ENCODE measurements at regions not wholly inside any gene's neighbourhood (a gene's known extent, or its start where the extent isn't known, plus 50 kb on each side); places are given as distances from the start of the nearest gene placed in this dataset.

- H3K4me3 ChIP-seq (ENCODE audit: low read depth, low read length), result no peak overlapping the region
- no peak for TF ChIP-seq CTCF (IDR thresholded peaks at IDR 0.05; ENCODE audit: control insufficient read depth, extremely low read depth, insufficient read depth)
- no peak for DNase-seq (ENCODE audit: low read depth)
Measured at GRCh38 chr4:119697887-119698393, 69.3 kb upstream of the PDE5A start.

GRCh38 chr4:119696963-119697362 lies 68.4 kb upstream of the PDE5A start:
- TF ChIP-seq CTCF (IDR thresholded peaks at IDR 0.05; ENCODE audit: control insufficient read depth, extremely low read depth, insufficient read depth), result no peak
- H3K4me3 ChIP-seq (ENCODE audit: low read depth, low read length), result no peak overlapping the region
- no peak for DNase-seq (ENCODE audit: low read depth)

GRCh38 chr4:119695216-119695615 lies 66.6 kb upstream of the PDE5A start:
- no peak for TF ChIP-seq CTCF (IDR thresholded peaks at IDR 0.05; ENCODE audit: control insufficient read depth, extremely low read depth, insufficient read depth)
- H3K4me3 ChIP-seq (ENCODE audit: low read depth, low read length), result no peak overlapping the region
- DNase-seq (ENCODE audit: low read depth), result no peak

- no peak for TF ChIP-seq CTCF (IDR thresholded peaks at IDR 0.05; ENCODE audit: control insufficient read depth, extremely low read depth, insufficient read depth)
- no peak for DNase-seq (ENCODE audit: low read depth)
- H3K4me3 ChIP-seq (ENCODE audit: low read depth, low read length), result no peak overlapping the region
Measured at GRCh38 chr4:119693126-119693525, 64.5 kb upstream of the PDE5A start.

- H3K4me3 ChIP-seq (ENCODE audit: low read depth, low read length), result no peak overlapping the region
- no peak for DNase-seq (ENCODE audit: low read depth)
- TF ChIP-seq CTCF (IDR thresholded peaks at IDR 0.05; ENCODE audit: control insufficient read depth, extremely low read depth, insufficient read depth), result no peak
Measured at GRCh38 chr4:119692001-119692400, 63.4 kb upstream of the PDE5A start.

- no peak for DNase-seq (ENCODE audit: low read depth)
- no peak for TF ChIP-seq CTCF (IDR thresholded peaks at IDR 0.05; ENCODE audit: control insufficient read depth, extremely low read depth, insufficient read depth)
- H3K4me3 ChIP-seq (ENCODE audit: low read depth, low read length), result no peak overlapping the region
Measured at GRCh38 chr4:119690871-119691270, 62.3 kb upstream of the PDE5A start.

- H3K4me3 ChIP-seq (ENCODE audit: low read depth, low read length), result no peak overlapping the region
- TF ChIP-seq CTCF (IDR thresholded peaks at IDR 0.05; ENCODE audit: control insufficient read depth, extremely low read depth, insufficient read depth), result no peak
- no peak for DNase-seq (ENCODE audit: low read depth)
Measured at GRCh38 chr4:119688446-119688845, 59.8 kb upstream of the PDE5A start.
